ENCODE measurements at regions not wholly inside any gene's neighbourhood (a gene's known extent, or its start where the extent isn't known, plus 50 kb on each side); places are given as distances from the start of the nearest gene placed in this dataset.
"Not testable (repeated sequence)": the region's sequence is repeated elsewhere in the genome, so short reads cannot be mapped to it uniquely, and the experiment has no call there.

DNA sequence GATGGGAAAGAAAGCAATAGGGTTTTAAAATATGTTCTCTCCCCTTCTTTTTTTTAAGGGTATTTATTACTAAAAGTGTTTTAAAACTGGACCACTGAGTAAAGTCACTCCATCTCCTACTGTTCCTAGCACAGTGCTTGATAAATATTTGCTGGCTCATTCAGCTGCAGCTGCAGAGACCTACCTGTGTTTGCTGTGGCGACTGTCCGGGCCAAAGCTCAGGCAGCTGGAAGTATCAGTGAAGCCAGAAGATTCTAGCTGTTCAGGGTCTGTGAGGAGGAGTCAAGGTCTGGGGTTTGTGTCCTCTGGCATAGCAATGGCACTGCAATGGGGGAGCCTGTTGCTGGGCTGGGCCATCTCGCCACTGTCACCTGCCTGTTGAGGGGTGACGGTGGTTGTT, 109.9 kb downstream of the RPLP1 start:
- no peaks in the 10 kb centered on the region for H3K9me3 ChIP-seq (ENCODE audit: control insufficient read depth, low read depth, low read length)
- H2AFZ ChIP-seq (ENCODE audit: control insufficient read depth, low read length): no peak overlapping the region
- DNase-seq (ENCODE audit: low read depth, low spot score) (no peak), FAIRE-seq (no peak)
- no peaks in the 10 kb centered on the region for H4K20me1 ChIP-seq (ENCODE audit: control insufficient read depth, extremely low read depth, insufficient read depth, low read length)
- no peaks in the 10 kb centered on the region for H3K9me1 ChIP-seq (ENCODE audit: control insufficient read depth, extremely low read depth, insufficient read depth, low read length)
- H3K4me1 ChIP-seq (ENCODE audit: control insufficient read depth, extremely low read depth, insufficient read depth, low read length): peaks cover 5% of the 10 kb centered on the region
- H3K27ac ChIP-seq (ENCODE audit: control insufficient read depth, insufficient read depth, low read length): no peak overlapping the region
- TF ChIP-seq EZH2 (IDR thresholded peaks at IDR 0.05; ENCODE audit: low read length): no peak
- TF ChIP-seq CTCF (optimal IDR thresholded peaks at IDR 0.05 in 1 of 3, IDR thresholded peaks at IDR 0.05 in 1 of 3, conservative IDR thresholded peaks at IDR 0.05 in 1 of 3; ENCODE audit: extremely low read depth in 1 of 3, insufficient read depth in 2 of 3, low read length in 3 of 3): no peak
- no peaks in the 10 kb centered on the region for H3K36me3 ChIP-seq (ENCODE audit: control insufficient read depth in 2 of 2, extremely low read depth in 1 of 2, insufficient read depth in 2 of 2, low read length in 2 of 2)
- no peak overlapping the region for H3K4me2 ChIP-seq (ENCODE audit: control insufficient read depth, extremely low read depth, insufficient read depth, low read depth, low read length)
- no peak overlapping the region for H3K9ac ChIP-seq (ENCODE audit: control insufficient read depth, extremely low read depth, insufficient read depth, low read length)
- H3K79me2 ChIP-seq (ENCODE audit: control insufficient read depth, insufficient read depth, low read length): no peaks in the 10 kb centered on the region
- peaks cover 18% of the 10 kb centered on the region for H3K27me3 ChIP-seq (ENCODE audit: control insufficient read depth, extremely low read depth, insufficient read depth, low read length)
- dilution Hi-C loops (cut with MboI; ENCODE audit: extremely low pct_ligation_motif_present, low sequenced_read_pairs): no loop called here
- H3K4me3 ChIP-seq (ENCODE audit: control insufficient read depth in 2 of 3, extremely low read depth in 1 of 3, insufficient read depth in 2 of 3, low read depth in 1 of 3, low read length in 3 of 3): no peak overlapping the region

GRCh38 chr15:69565066-69565655, 112.5 kb downstream of the RPLP1 start:
- H3K9ac ChIP-seq (ENCODE audit: control insufficient read depth, extremely low read depth, insufficient read depth, low read length): no peak overlapping the region
- no peaks in the 10 kb centered on the region for H3K9me1 ChIP-seq (ENCODE audit: control insufficient read depth, extremely low read depth, insufficient read depth, low read length)
- no peak for DNase-seq (ENCODE audit: low read depth, low spot score)
- FAIRE-seq: no peak
- no peak overlapping the region for H3K4me2 ChIP-seq (ENCODE audit: control insufficient read depth, extremely low read depth, insufficient read depth, low read depth, low read length)
- TF ChIP-seq EZH2 (IDR thresholded peaks at IDR 0.05; ENCODE audit: low read length) (no peak), CTCF (optimal IDR thresholded peaks at IDR 0.05 in 1 of 3, IDR thresholded peaks at IDR 0.05 in 1 of 3, conservative IDR thresholded peaks at IDR 0.05 in 1 of 3; ENCODE audit: extremely low read depth in 1 of 3, insufficient read depth in 2 of 3, low read length in 3 of 3) (no peak)
- dilution Hi-C loops (cut with MboI; ENCODE audit: extremely low pct_ligation_motif_present, low sequenced_read_pairs): no loop called here
- H3K9me3 ChIP-seq (ENCODE audit: control insufficient read depth, low read depth, low read length): no peaks in the 10 kb centered on the region
- H2AFZ ChIP-seq (ENCODE audit: control insufficient read depth, low read length): no peak overlapping the region
- no peaks in the 10 kb centered on the region for H4K20me1 ChIP-seq (ENCODE audit: control insufficient read depth, extremely low read depth, insufficient read depth, low read length)
- H3K4me1 ChIP-seq (ENCODE audit: control insufficient read depth, extremely low read depth, insufficient read depth, low read length): no peaks in the 10 kb centered on the region
- no peak overlapping the region for H3K27ac ChIP-seq (ENCODE audit: control insufficient read depth, insufficient read depth, low read length)
- peaks cover 18% of the 10 kb centered on the region for H3K27me3 ChIP-seq (ENCODE audit: control insufficient read depth, extremely low read depth, insufficient read depth, low read length)
- no peak overlapping the region for H3K4me3 ChIP-seq (ENCODE audit: control insufficient read depth in 2 of 3, extremely low read depth in 1 of 3, insufficient read depth in 2 of 3, low read depth in 1 of 3, low read length in 3 of 3)
- no peaks in the 10 kb centered on the region for H3K36me3 ChIP-seq (ENCODE audit: control insufficient read depth in 2 of 2, extremely low read depth in 1 of 2, insufficient read depth in 2 of 2, low read length in 2 of 2)
- no peaks in the 10 kb centered on the region for H3K79me2 ChIP-seq (ENCODE audit: control insufficient read depth, insufficient read depth, low read length)

DNA sequence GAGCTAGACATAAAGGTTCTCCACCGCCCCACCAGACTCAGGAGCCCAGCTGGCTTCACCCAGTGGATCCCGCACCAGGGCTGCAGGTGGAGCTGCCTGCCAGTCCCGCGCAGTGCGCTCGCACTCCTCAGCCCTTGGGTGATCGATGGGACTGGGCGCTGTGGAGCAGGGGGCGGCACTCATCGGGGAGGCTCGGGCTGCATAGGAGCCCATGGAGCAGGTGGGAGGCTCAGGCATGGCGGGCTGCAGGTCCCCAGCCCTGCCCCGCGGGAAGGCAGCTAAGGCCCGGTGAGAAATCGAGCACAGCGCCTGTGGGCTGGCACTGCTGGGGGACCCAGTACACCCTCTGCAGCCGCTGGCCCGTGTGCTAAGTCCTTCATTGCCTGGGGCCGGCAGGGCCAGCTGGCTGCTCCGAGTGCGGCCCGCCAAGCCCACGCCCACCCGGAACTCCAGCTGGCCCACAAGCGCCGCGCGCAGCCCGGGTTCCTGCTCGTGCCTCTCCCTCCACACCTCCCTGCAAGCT, 114.7 kb downstream of the RPLP1 start:
- FAIRE-seq; H3K4me1 ChIP-seq (ENCODE audit: control insufficient read depth, extremely low read depth, insufficient read depth, low read length); H4K20me1 ChIP-seq (ENCODE audit: control insufficient read depth, extremely low read depth, insufficient read depth, low read length); H3K4me3 ChIP-seq (ENCODE audit: control insufficient read depth in 2 of 3, extremely low read depth in 1 of 3, insufficient read depth in 2 of 3, low read depth in 1 of 3, low read length in 3 of 3); H3K27ac ChIP-seq (ENCODE audit: control insufficient read depth, insufficient read depth, low read length); H3K9me3 ChIP-seq (ENCODE audit: control insufficient read depth, low read depth, low read length); dilution Hi-C loops (cut with MboI; ENCODE audit: extremely low pct_ligation_motif_present, low sequenced_read_pairs); H2AFZ ChIP-seq (ENCODE audit: control insufficient read depth, low read length); H3K36me3 ChIP-seq (ENCODE audit: control insufficient read depth in 2 of 2, extremely low read depth in 1 of 2, insufficient read depth in 2 of 2, low read length in 2 of 2); H3K79me2 ChIP-seq (ENCODE audit: control insufficient read depth, insufficient read depth, low read length); H3K9ac ChIP-seq (ENCODE audit: control insufficient read depth, extremely low read depth, insufficient read depth, low read length); H3K4me2 ChIP-seq (ENCODE audit: control insufficient read depth, extremely low read depth, insufficient read depth, low read depth, low read length); H3K9me1 ChIP-seq (ENCODE audit: control insufficient read depth, extremely low read depth, insufficient read depth, low read length); DNase-seq (ENCODE audit: low read depth, low spot score); H3K27me3 ChIP-seq (ENCODE audit: control insufficient read depth, extremely low read depth, insufficient read depth, low read length): not testable (repeated sequence)

Data from keratinocyte (primary cell).